ENCODE measurements at regions not wholly inside any gene's neighbourhood (a gene's known extent, or its start where the extent isn't known, plus 50 kb on each side); places are given as distances from the start of the nearest gene placed in this dataset.

- TF ChIP-seq CTCF (IDR thresholded peaks at IDR 0.05) = no peak
- Histone ChIP-seq H3K27ac (no peak overlapping the region), H3K4me3 (no peak overlapping the region)
- no peak for DNase-seq (ENCODE audit: low spot score)
These were observed 59.5 kb downstream of the ZIC5 start for GRCh38 chr13:99911965-99912566.

- H3K4me3 ChIP-seq = no peak overlapping the region
- DNase-seq (ENCODE audit: low spot score) = no peak
- TF ChIP-seq CTCF (IDR thresholded peaks at IDR 0.05) = no peak
- no peak overlapping the region for H3K27ac ChIP-seq
These were observed 60.2 kb downstream of the ZIC5 start for GRCh38 chr13:99911069-99911964.

- H3K27ac ChIP-seq = no peak overlapping the region
- no peak overlapping the region for H3K4me3 ChIP-seq
- no peak for TF ChIP-seq CTCF (IDR thresholded peaks at IDR 0.05)
- DNase-seq (ENCODE audit: low spot score) = no peak
These were observed 61.5 kb downstream of the ZIC5 start for GRCh38 chr13:99909836-99910619.

GRCh38 chr13:99909097-99909835 lies 62.3 kb downstream of the ZIC5 start:
- H3K4me3 ChIP-seq = no peak overlapping the region
- no peak for DNase-seq (ENCODE audit: low spot score)
- H3K27ac ChIP-seq = no peak overlapping the region
- no peak for TF ChIP-seq CTCF (IDR thresholded peaks at IDR 0.05)

GRCh38 chr13:99908140-99908803 lies 63.3 kb downstream of the ZIC5 start:
- no peak for TF ChIP-seq CTCF (IDR thresholded peaks at IDR 0.05)
- Histone ChIP-seq H3K4me3 (no peak overlapping the region), H3K27ac (no peak overlapping the region)
- DNase-seq (ENCODE audit: low spot score) = no peak

GRCh38 chr13:99907627-99908026 lies 63.9 kb downstream of the ZIC5 start:
- Histone ChIP-seq H3K4me3 (no peak overlapping the region), H3K27ac (no peak overlapping the region)
- DNase-seq (ENCODE audit: low spot score) = no peak
- TF ChIP-seq CTCF (IDR thresholded peaks at IDR 0.05) = no peak
